GM23338 (cell line): ENCODE measurements at regions not wholly inside any gene's neighbourhood (a gene's known extent, or its start where the extent isn't known, plus 50 kb on each side); places are given as distances from the start of the nearest gene placed in this dataset.

Experiments
- ATAC-seq: fragments of 200-7000 bp; cut with Tn5 transposase; 3 replicates; pipeline ENCODE4 v1.9.1; 2020
- DNase-seq: peaks from one replicate; pipeline ENCODE4 v3.0.0-alpha.2; 2015; ENCODE audit warnings: low spot score
- H2AFZ ChIP-seq: fragments of 200-600 bp; sonication (generic); 2 replicates; pipeline ENCODE4 v1.8.0; 2016; ENCODE audit warnings: antibody characterized with exemption, mild to moderate bottlenecking, moderate library complexity
- H3F3A ChIP-seq: fragments of 200-600 bp; sonication (generic); replicated peaks from 2 replicates; pipeline ENCODE4 v1.8.0; 2017; ENCODE audit warnings: antibody characterized with exemption, mixed run types, low read depth
- H3K27ac ChIP-seq: fragments of 200-600 bp; sonication (generic); 2 replicates; pipeline ENCODE4 v1.6.1; 2016; ENCODE audit warnings: low read depth
- H3K27me3 ChIP-seq: fragments of 200-600 bp; sonication (generic); 2 replicates; pipeline ENCODE4 v1.8.0; 2016; ENCODE audit warnings: mild to moderate bottlenecking, mixed run types, moderate library complexity; ENCODE audit not compliant: insufficient read depth
- H3K36me3 ChIP-seq: fragments of 200-600 bp; sonication (generic); 2 replicates; pipeline ENCODE4 v1.8.0; 2016; ENCODE audit warnings: mild to moderate bottlenecking; ENCODE audit not compliant: insufficient read depth
- H3K4me1 ChIP-seq: fragments of 200-600 bp; sonication (generic); 2 replicates; pipeline ENCODE4 v1.8.0; 2016; ENCODE audit warnings: mild to moderate bottlenecking, moderate library complexity; ENCODE audit not compliant: insufficient read depth
- H3K4me2 ChIP-seq: fragments of 200-600 bp; sonication (generic); 2 replicates; pipeline ENCODE4 v1.7.1; 2017; ENCODE audit warnings: mixed run types
- H3K4me3 ChIP-seq: fragments of 200-600 bp; sonication (generic); 2 replicates; pipeline ENCODE4 v1.6.1; 2016; ENCODE audit warnings: mixed run types
- H3K79me2 ChIP-seq: fragments of 200-600 bp; sonication (generic); replicated peaks from 2 replicates; pipeline ENCODE4 v1.8.0; 2017; ENCODE audit warnings: mild to moderate bottlenecking; ENCODE audit not compliant: insufficient read depth
- H3K9me2 ChIP-seq: fragments of 200-600 bp; sonication (generic); 2 replicates; pipeline ENCODE4 v1.8.0; 2017; ENCODE audit not compliant: insufficient read depth
- H4K20me1 ChIP-seq: fragments of 200-600 bp; sonication (generic); replicated peaks from 2 replicates; pipeline ENCODE4 v1.8.0; 2017; ENCODE audit warnings: mild to moderate bottlenecking; ENCODE audit not compliant: insufficient read depth
- H3K27ac Mint-ChIP-seq: 2 replicates; pipeline ENCODE4 v1.8.0; 2020; ENCODE audit warnings: inconsistent platforms, mild to moderate bottlenecking, moderate library complexity, mixed read lengths
- H3K27me3 Mint-ChIP-seq: 3 replicates; pipeline ENCODE4 v1.8.0; 2022; ENCODE audit warnings: low read depth, mild to moderate bottlenecking, moderate library complexity, mixed read lengths, inconsistent platforms; ENCODE audit not compliant: insufficient read depth, poor library complexity
- H3K36me3 Mint-ChIP-seq: 3 replicates; pipeline ENCODE4 v1.8.0; 2021; ENCODE audit warnings: low read depth, mild to moderate bottlenecking, inconsistent platforms, moderate library complexity, mixed read lengths
- H3K4me1 Mint-ChIP-seq: 3 replicates; pipeline ENCODE4 v1.8.0; 2020; ENCODE audit warnings: mild to moderate bottlenecking, inconsistent platforms, mixed read lengths
- H3K4me3 Mint-ChIP-seq: 3 replicates; pipeline ENCODE4 v1.8.0; 2021; ENCODE audit warnings: moderate library complexity, mild to moderate bottlenecking, inconsistent platforms, mixed read lengths
- H3K9me3 Mint-ChIP-seq: 3 replicates; pipeline ENCODE4 v1.8.0; 2020; ENCODE audit warnings: moderate library complexity, mild to moderate bottlenecking, inconsistent platforms, mixed read lengths
- EZH2 ChIP-seq: fragments of 200-600 bp; sonication (generic); IDR thresholded peaks from one replicate; pipeline ENCODE4 v1.8.0; 2017; ENCODE audit warnings: antibody characterized with exemption, mild to moderate bottlenecking, low read depth; ENCODE audit not compliant: unreplicated experiment
- JUNB ChIP-seq: IDR thresholded peaks from one replicate; pipeline ENCODE4 v1.6.1; 2016; ENCODE audit warnings: antibody characterized with exemption; ENCODE audit not compliant: unreplicated experiment
- NANOG ChIP-seq: IDR thresholded peaks from 2 replicates; pipeline ENCODE4 v1.6.1; 2016; ENCODE audit warnings: antibody characterized with exemption, borderline replicate concordance
- POLR2AphosphoS5 ChIP-seq: IDR thresholded peaks from 2 replicates; pipeline ENCODE4 v1.6.1; 2016; ENCODE audit warnings: antibody characterized with exemption, low read depth
- STAT1 ChIP-seq: IDR thresholded peaks from one replicate; pipeline ENCODE4 v1.6.1; 2016; ENCODE audit warnings: antibody characterized with exemption; ENCODE audit not compliant: unreplicated experiment
- ZNF114 ChIP-seq: fragments of 250-450 bp; sonication (Bioruptor Pico); IDR thresholded peaks from 2 replicates; pipeline ENCODE4 v1.5.0; 2020; ENCODE audit warnings: mild to moderate bottlenecking, moderate library complexity
- ZNF331 ChIP-seq: fragments of 250-450 bp; sonication (Bioruptor Pico); IDR thresholded peaks from 2 replicates; pipeline ENCODE4 v1.5.0; 2020; ENCODE audit warnings: low read depth, mild to moderate bottlenecking, moderate library complexity
- ZNF462 ChIP-seq: fragments of 250-450 bp; sonication (Bioruptor Pico); IDR thresholded peaks from 2 replicates; pipeline ENCODE4 v1.5.0; 2020; ENCODE audit warnings: mild to moderate bottlenecking, moderate library complexity

- TF ChIP-seq ZNF462 (CRISPR knock-in tag) (no peak), NANOG (no peak), STAT1 (no peak), EZH2 (no peak), ZNF331 (CRISPR knock-in tag) (no peak), JUNB (no peak), ZNF114 (no peak)
Observed at GRCh38 chr3:124260206-124260915, 268.4 kb upstream of the ROPN1 start (continued).

GRCh38 chr3:124261306-124261705 lies 269.4 kb upstream of the ROPN1 start:
- DNase-seq = no peak
- Histone ChIP-seq H3K4me2 (no peak overlapping the region), H3K27ac (no peak overlapping the region)

More at GRCh38 chr3:124261306-124261705, 269.4 kb upstream of the ROPN1 start:
- Histone ChIP-seq H3K36me3 (no peaks in the 10 kb centered on the region), H3K27me3 (no peaks in the 10 kb centered on the region), H3K9me2 (no peaks in the 10 kb centered on the region), H4K20me1 (no peaks in the 10 kb centered on the region), H3K4me1 (peaks cover 10% of the 10 kb centered on the region; the same call in 1 of the 2 replicates), H2AFZ (no peak overlapping the region), H3F3A (no peaks in the 10 kb centered on the region), H3K79me2 (no peaks in the 10 kb centered on the region), H3K4me3 (no peak overlapping the region)
- H3K27ac Mint-ChIP-seq = no peak overlapping the region
- no peak for ATAC-seq
- H3K27me3 Mint-ChIP-seq = peaks cover 2% of the 10 kb centered on the region
- no peak overlapping the region for H3K4me3 Mint-ChIP-seq
- TF ChIP-seq ZNF331 (CRISPR knock-in tag) (no peak), EZH2 (no peak), ZNF114 (no peak), POLR2AphosphoS5 (no peak)
- peaks cover 23% of the 10 kb centered on the region for H3K4me1 Mint-ChIP-seq
- no peaks in the 10 kb centered on the region for H3K9me3 Mint-ChIP-seq
- no peaks in the 10 kb centered on the region for H3K36me3 Mint-ChIP-seq
